ENCODE measurements at regions not wholly inside any gene's neighbourhood (a gene's known extent, or its start where the extent isn't known, plus 50 kb on each side); places are given as distances from the start of the nearest gene placed in this dataset.

GRCh38 chr5:157924490-157924889 is 65.5 kb upstream of the CLINT1 start:
- no peak overlapping the region for H3K27ac ChIP-seq
- H3K36me3 ChIP-seq = no peaks in the 10 kb centered on the region
- peaks cover 9 to 13% of the 10 kb centered on the region in 2 donors for H3K4me1 ChIP-seq
- intact Hi-C loops (cut with DNase I) = no loop called here
- no peaks in the 10 kb centered on the region for H3K9me3 ChIP-seq
- WGBS, 2 donors = 89 to 96% methylated on average over 2 of the region's 2 CpGs
- TF ChIP-seq POLR2A (IDR thresholded peaks at IDR 0.05) (no peak), CTCF (IDR thresholded peaks at IDR 0.05) (no peak)
- H3K4me3 ChIP-seq (replicated peaks in 1 of 3) = no peak overlapping the region
- no peak for DNase-seq
- H3K27me3 ChIP-seq = no peaks in the 10 kb centered on the region

GRCh38 chr5:157923765-157924164 is 64.8 kb upstream of the CLINT1 start:
- TF ChIP-seq CTCF (IDR thresholded peaks at IDR 0.05) (no peak), POLR2A (IDR thresholded peaks at IDR 0.05) (no peak)
- Histone ChIP-seq H3K4me1 (peaks cover 16 to 20% of the 10 kb centered on the region in 2 donors), H3K27me3 (no peaks in the 10 kb centered on the region), H3K4me3 (replicated peaks in 1 of 3) (no peak overlapping the region), H3K9me3 (no peaks in the 10 kb centered on the region), H3K36me3 (no peaks in the 10 kb centered on the region), H3K27ac (no peak overlapping the region)
- WGBS, 2 donors = 88 to 91% methylated on average over 3 of the region's 3 CpGs
- no peak for DNase-seq
- intact Hi-C loops (cut with DNase I) = no loop called here

GRCh38 chr5:157922026-157922425 is 63.1 kb upstream of the CLINT1 start:
- no peaks in the 10 kb centered on the region for H3K9me3 ChIP-seq
- H3K36me3 ChIP-seq = no peaks in the 10 kb centered on the region
- no peak overlapping the region for H3K4me3 ChIP-seq (replicated peaks in 1 of 3)
- peaks cover 32 to 37% of the 10 kb centered on the region in 2 donors for H3K4me1 ChIP-seq
- no peak for DNase-seq
- no peaks in the 10 kb centered on the region for H3K27me3 ChIP-seq
- no peak for TF ChIP-seq CTCF (IDR thresholded peaks at IDR 0.05)
- TF ChIP-seq POLR2A (IDR thresholded peaks at IDR 0.05) = no peak
- WGBS, 2 donors = 94 to 99% methylated on average over 4 of the region's 4 CpGs
- no peak overlapping the region for H3K27ac ChIP-seq
- intact Hi-C loops (cut with DNase I) = no loop called here

GRCh38 chr5:157920828-157921170 is 61.9 kb upstream of the CLINT1 start:
- Histone ChIP-seq H3K4me1 (peaks cover 43 to 50% of the 10 kb centered on the region in 2 donors), H3K36me3 (no peaks in the 10 kb centered on the region), H3K27ac (peak overlapping the region in 1 of 3 donors; percentile 28), H3K9me3 (no peaks in the 10 kb centered on the region), H3K27me3 (no peaks in the 10 kb centered on the region), H3K4me3 (replicated peaks in 1 of 3) (no peak overlapping the region)
- WGBS, 2 donors = 67 to 70% methylated on average over 3 of the region's 3 CpGs
- intact Hi-C loops (cut with DNase I) = no loop called here
- TF ChIP-seq POLR2A (IDR thresholded peaks at IDR 0.05) (no peak), CTCF (IDR thresholded peaks at IDR 0.05) (no peak)
- no peak for DNase-seq

- H3K9me3 ChIP-seq = no peaks in the 10 kb centered on the region
- peak; percentile 70 to 74 for DNase-seq
- H3K36me3 ChIP-seq = no peaks in the 10 kb centered on the region
- H3K4me1 ChIP-seq = peaks cover 57 to 65% of the 10 kb centered on the region in 2 donors
- TF ChIP-seq POLR2A (IDR thresholded peaks at IDR 0.05) (peak in 1 of 2 donors; percentile 45), CTCF (IDR thresholded peaks at IDR 0.05) (no peak)
- no peak overlapping the region for H3K4me3 ChIP-seq (replicated peaks in 1 of 3)
- WGBS, 2 donors = 41 to 49% methylated on average over 19 of the region's 19 CpGs
- no peaks in the 10 kb centered on the region for H3K27me3 ChIP-seq
- peak overlapping the region; percentile 59 to 99 (median 87) for H3K27ac ChIP-seq
- intact Hi-C loops (cut with DNase I) = no loop called here
Measured at GRCh38 chr5:157918811-157919742, 60.1 kb upstream of the CLINT1 start.

Measured in thyroid gland (tissue), 4 donors.